A673 (cell line): ENCODE measurements at regions not wholly inside any gene's neighbourhood (a gene's known extent, or its start where the extent isn't known, plus 50 kb on each side); places are given as distances from the start of the nearest gene placed in this dataset.

Experiments
- BruUV-seq: library from RNA; stranded (reverse); fragments of 400-500 nt; replicated peaks from 2 replicates; lab custom pipeline; 2021; lab: Mats Ljungman, UMichigan
- CTCF ChIA-PET: fragments of 300-600 bp; sonication (Branson Sonifier 250); formaldehyde crosslinking; loops from one replicate; lab custom pipeline; 2022; ENCODE audit warnings: antibody characterized with exemption; lab: Charles Lee
- POLR2A ChIA-PET: fragments of 300-600 bp; sonication (Branson Sonifier 250); formaldehyde crosslinking; loops from one replicate; lab custom pipeline; 2022; ENCODE audit warnings: antibody characterized with exemption; ENCODE audit not compliant: low non-redundant PET; lab: Charles Lee
- DNase-seq: peaks from one replicate; pipeline ENCODE4 v3.0.0-alpha.2; 2015; ENCODE audit warnings: low spot score
- H3K27ac ChIP-seq: fragments of 200-600 bp; sonication (generic); 2 replicates; pipeline ENCODE4 v1.5.1; 2016; ENCODE audit warnings: mixed run types, low read depth, mild to moderate bottlenecking, mixed read lengths, antibody characterized with exemption, low read length; ENCODE audit not compliant: poor library complexity, severe bottlenecking
- H3K27me3 ChIP-seq: fragments of 200-600 bp; sonication (generic); replicated peaks from 2 replicates; pipeline ENCODE4 v1.6.1; 2017; ENCODE audit warnings: mixed run types, low read depth, mild to moderate bottlenecking, mixed read lengths, antibody characterized with exemption, low read length; ENCODE audit not compliant: insufficient read depth, poor library complexity
- H3K36me3 ChIP-seq: fragments of 200-600 bp; sonication (generic); 2 replicates; pipeline ENCODE4 v1.6.1; 2016; ENCODE audit warnings: mixed run types, mild to moderate bottlenecking, mixed read lengths, antibody characterized with exemption, low read length; ENCODE audit not compliant: insufficient read depth, poor library complexity, severe bottlenecking
- H3K4me1 ChIP-seq: fragments of 200-600 bp; sonication (generic); 2 replicates; pipeline ENCODE4 v1.6.1; 2017; ENCODE audit warnings: mixed run types, mild to moderate bottlenecking, mixed read lengths, antibody characterized with exemption, low read length; ENCODE audit not compliant: insufficient read depth, poor library complexity, severe bottlenecking
- H3K4me3 ChIP-seq: fragments of 200-600 bp; sonication (generic); 2 replicates; pipeline ENCODE4 v1.5.1; 2016; ENCODE audit warnings: low read depth, mixed run types, mild to moderate bottlenecking, mixed read lengths, low read length; ENCODE audit not compliant: poor library complexity, severe bottlenecking
- H3K9me3 ChIP-seq: fragments of 200-600 bp; sonication (generic); 2 replicates; pipeline ENCODE4 v1.6.1; 2016; ENCODE audit warnings: mixed run types, low read depth, mild to moderate bottlenecking, mixed read lengths, antibody characterized with exemption, low read length; ENCODE audit not compliant: poor library complexity, severe bottlenecking
- CTCF ChIP-seq: fragments of 300-800, 200-600 bp; sonication (generic); conservative IDR thresholded peaks from 2 replicates; pipeline ENCODE4 v1.5.1; 2017; ENCODE audit warnings: low read depth, mild to moderate bottlenecking, antibody characterized with exemption, low read length, moderate library complexity, mixed read lengths
- EZH2 ChIP-seq: fragments of 200-600 bp; sonication (generic); IDR thresholded peaks from 2 replicates; pipeline ENCODE4 v1.6.1; 2017; ENCODE audit warnings: borderline replicate concordance, low read depth, mild to moderate bottlenecking, mixed read lengths, antibody characterized with exemption, low read length; ENCODE audit not compliant: poor library complexity, severe bottlenecking
- intact Hi-C: fragments of 100-400 bp; cut with micrococcal nuclease; formaldehyde crosslinking; loops from one replicate; pipeline ENCODE4 v1.10.0; 2022; ENCODE audit not compliant: unreplicated experiment

GRCh38 chr2:59744436-59744835 is 809.0 kb downstream of the BCL11A start:
- H3K4me1 ChIP-seq = no peaks in the 10 kb centered on the region
- no peak overlapping the region for H3K4me3 ChIP-seq
- TF ChIP-seq EZH2 (no peak), CTCF (no peak)
- H3K9me3 ChIP-seq = no peaks in the 10 kb centered on the region
- H3K27me3 ChIP-seq = peaks cover 29% of the 10 kb centered on the region
- ChIA-PET POLR2A (no interaction called here), CTCF (no interaction called here)
- no peak overlapping the region for H3K27ac ChIP-seq
- intact Hi-C loops = no loop called here
- no peak for DNase-seq
- no TSS peak for BruUV-seq
- no peaks in the 10 kb centered on the region for H3K36me3 ChIP-seq

- ChIA-PET CTCF (no interaction called here), POLR2A (no interaction called here)
- Histone ChIP-seq H3K4me1 (no peaks in the 10 kb centered on the region), H3K9me3 (no peaks in the 10 kb centered on the region), H3K27ac (no peak overlapping the region), H3K36me3 (no peaks in the 10 kb centered on the region), H3K27me3 (peaks cover 12% of the 10 kb centered on the region), H3K4me3 (no peak overlapping the region)
- no peak for DNase-seq
- BruUV-seq = no TSS peak
- no peak for TF ChIP-seq CTCF
- no peak for TF ChIP-seq EZH2
- intact Hi-C loops = no loop called here
Observed at GRCh38 chr2:59741840-59742239, 811.6 kb downstream of the BCL11A start.

GRCh38 chr2:59739166-59739565 is 814.3 kb downstream of the BCL11A start:
- peaks cover 4% of the 10 kb centered on the region for H3K27me3 ChIP-seq
- DNase-seq = no peak
- intact Hi-C loops = no loop called here
- no peaks in the 10 kb centered on the region for H3K4me1 ChIP-seq
- ChIA-PET POLR2A (no interaction called here), CTCF (no interaction called here)
- no TSS peak for BruUV-seq
- H3K36me3 ChIP-seq = no peaks in the 10 kb centered on the region
- no peak overlapping the region for H3K27ac ChIP-seq
- TF ChIP-seq EZH2 = no peak
- TF ChIP-seq CTCF = no peak
- H3K9me3 ChIP-seq = no peaks in the 10 kb centered on the region
- no peak overlapping the region for H3K4me3 ChIP-seq
